GM12865 (cell line): ENCODE measurements at regions not wholly inside any gene's neighbourhood (a gene's known extent, or its start where the extent isn't known, plus 50 kb on each side); places are given as distances from the start of the nearest gene placed in this dataset.
A peak's percentile ranks its signal among the peaks of the same experiment; 100 is the strongest.

ENCODE experiments used
- DNase-seq: peaks from one replicate; pipeline ENCODE4 v3.0.0; 2010; ENCODE audit warnings: low read depth
- H3K4me3 ChIP-seq: 2 replicates; pipeline ENCODE4 v1.5.1; 2011; ENCODE audit warnings: mild to moderate bottlenecking, low read depth, low read length, control low read depth
- TF ChIP-seq, protein P1 (sequence below): IDR thresholded peaks from 2 replicates; pipeline ENCODE4 v1.5.1; 2011; ENCODE audit warnings: low read length, control low read depth, low read depth, inconsistent platforms; ENCODE audit not compliant: insufficient read depth; ENCODE audit errors: missing control alignments

DNA sequence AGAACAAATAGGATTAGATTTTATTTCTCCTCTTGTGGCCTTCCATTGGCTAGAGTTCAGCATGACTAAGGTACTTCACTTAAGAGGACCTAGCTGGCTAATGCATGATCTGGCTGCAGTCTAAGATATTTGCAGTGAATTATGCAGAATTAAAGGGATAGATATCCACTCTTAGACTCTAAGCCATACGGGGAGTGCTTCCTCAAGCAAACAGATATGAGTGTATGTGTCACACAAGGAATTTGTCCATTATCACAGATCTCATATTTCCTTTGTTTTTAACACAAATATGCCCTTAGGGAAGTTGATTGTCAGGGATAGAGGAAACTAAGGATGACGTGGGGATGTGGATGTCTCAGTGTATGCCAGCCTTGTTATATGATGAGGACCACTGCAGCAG lies 88.1 kb upstream of the DHRS4 start:
- TF ChIP-seq, protein P1, sequence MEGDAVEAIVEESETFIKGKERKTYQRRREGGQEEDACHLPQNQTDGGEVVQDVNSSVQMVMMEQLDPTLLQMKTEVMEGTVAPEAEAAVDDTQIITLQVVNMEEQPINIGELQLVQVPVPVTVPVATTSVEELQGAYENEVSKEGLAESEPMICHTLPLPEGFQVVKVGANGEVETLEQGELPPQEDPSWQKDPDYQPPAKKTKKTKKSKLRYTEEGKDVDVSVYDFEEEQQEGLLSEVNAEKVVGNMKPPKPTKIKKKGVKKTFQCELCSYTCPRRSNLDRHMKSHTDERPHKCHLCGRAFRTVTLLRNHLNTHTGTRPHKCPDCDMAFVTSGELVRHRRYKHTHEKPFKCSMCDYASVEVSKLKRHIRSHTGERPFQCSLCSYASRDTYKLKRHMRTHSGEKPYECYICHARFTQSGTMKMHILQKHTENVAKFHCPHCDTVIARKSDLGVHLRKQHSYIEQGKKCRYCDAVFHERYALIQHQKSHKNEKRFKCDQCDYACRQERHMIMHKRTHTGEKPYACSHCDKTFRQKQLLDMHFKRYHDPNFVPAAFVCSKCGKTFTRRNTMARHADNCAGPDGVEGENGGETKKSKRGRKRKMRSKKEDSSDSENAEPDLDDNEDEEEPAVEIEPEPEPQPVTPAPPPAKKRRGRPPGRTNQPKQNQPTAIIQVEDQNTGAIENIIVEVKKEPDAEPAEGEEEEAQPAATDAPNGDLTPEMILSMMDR: no peak
- H3K4me3 ChIP-seq: no peak overlapping the region
- DNase-seq: no peak

DNA sequence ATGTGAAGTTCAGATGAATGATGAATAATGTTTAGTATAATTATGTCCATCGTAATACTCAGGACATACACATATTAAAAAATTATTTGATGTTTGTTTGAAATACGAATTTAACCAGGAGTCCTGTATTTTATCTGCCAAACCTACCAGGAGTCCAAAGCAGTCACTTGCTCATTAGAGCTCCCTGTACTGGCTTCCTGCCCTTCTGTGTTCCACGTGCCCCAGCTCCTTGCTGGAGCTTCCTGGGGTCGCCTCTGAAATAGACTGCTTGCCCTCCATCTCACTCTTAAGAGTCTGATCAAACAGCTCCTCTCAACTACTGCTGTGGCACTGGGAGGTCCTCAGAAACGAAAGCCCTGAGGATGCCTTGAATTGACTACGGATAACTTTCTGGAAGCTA lies 87.3 kb upstream of the DHRS4 start:
- H3K4me3 ChIP-seq: no peak overlapping the region
- TF ChIP-seq, protein P1: no peak
- no peak for DNase-seq

DNA sequence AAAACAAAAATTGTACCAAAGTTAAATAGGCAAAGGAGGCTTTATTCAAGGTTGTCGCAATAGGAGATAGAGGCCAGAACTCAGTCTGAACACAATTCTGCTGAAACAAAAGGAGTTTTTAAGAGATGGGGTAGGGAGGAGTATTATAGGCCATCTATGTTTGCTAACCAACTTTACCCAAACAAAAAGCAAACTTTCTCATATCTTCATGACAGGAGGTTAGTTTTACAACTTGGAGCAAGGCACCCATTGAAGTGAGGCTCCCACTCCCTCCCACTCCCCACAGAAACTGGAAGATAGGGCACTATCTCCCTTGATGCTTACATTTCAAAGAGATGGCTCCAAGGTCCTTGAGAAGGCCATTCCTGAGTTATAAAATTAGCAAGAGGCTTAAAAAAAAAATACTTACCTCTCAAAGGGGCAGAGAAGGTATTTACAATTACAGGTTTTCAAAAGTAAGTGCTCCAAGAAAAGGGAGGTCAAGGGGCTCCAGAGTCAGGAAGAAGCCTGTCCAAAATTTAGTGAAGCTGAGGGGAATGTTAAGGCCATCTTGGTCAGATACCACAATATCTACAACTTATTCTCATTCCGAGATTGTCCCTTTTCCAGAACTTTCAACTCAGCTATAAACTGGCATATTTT lies 84.4 kb upstream of the DHRS4 start:
- TF ChIP-seq, protein P1: no peak

DNA sequence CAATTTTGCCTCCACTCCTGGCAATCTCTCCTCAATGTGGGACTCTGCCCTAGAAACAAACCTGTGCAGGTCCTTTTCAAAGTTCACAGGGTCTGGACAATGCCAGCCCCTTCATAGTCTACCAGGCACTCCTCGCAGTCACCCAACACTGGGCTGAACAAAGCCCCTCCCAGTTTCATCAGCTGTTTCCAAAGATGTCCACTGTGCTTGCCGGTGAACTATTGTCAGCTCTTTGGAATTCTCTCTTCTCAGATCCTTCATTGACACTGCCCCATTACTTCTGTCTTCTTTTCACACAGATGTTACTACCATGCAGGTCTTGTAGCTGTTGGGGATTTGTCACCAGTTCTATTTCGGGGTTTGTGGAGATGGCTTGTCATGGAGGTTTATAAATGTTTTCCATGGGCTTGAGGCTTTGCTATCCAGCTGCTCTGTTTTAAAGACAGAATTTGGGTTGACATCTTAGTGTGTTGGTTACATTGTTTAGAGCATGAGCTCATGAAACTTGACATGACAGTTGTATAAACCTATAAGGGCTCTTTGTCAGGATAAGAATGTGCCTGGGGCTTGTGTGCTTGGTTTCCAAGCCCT lies 77.3 kb upstream of the DHRS4 start:
- DNase-seq: no peak
- no peak overlapping the region for H3K4me3 ChIP-seq
- TF ChIP-seq, protein P1: no peak

More for the DNA sequence above, 84.4 kb upstream of the DHRS4 start:
- DNase-seq: no peak
- H3K4me3 ChIP-seq: no peak overlapping the region

DNA sequence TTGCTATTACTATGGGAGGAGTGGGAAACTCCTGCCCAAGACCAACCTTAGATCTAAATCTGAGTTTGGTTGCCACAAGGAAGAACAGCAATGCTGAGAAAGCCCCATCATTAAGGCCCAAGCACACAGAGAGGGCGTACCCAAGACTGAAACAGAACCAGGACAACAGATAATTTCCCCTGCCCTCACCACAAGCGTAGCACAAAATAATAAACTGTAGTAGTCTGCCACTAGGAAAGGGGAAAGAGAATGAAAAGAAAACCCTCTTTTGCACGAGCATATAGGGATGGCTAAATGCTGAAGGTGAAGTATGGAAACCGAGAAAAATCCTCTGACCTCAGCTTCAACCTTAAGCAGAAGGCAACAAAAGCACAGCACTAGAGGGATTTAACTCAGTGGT lies 76.5 kb upstream of the DHRS4 start:
- H3K4me3 ChIP-seq: no peak overlapping the region
- TF ChIP-seq, protein P1: no peak
- DNase-seq: peak; percentile 70

DNA sequence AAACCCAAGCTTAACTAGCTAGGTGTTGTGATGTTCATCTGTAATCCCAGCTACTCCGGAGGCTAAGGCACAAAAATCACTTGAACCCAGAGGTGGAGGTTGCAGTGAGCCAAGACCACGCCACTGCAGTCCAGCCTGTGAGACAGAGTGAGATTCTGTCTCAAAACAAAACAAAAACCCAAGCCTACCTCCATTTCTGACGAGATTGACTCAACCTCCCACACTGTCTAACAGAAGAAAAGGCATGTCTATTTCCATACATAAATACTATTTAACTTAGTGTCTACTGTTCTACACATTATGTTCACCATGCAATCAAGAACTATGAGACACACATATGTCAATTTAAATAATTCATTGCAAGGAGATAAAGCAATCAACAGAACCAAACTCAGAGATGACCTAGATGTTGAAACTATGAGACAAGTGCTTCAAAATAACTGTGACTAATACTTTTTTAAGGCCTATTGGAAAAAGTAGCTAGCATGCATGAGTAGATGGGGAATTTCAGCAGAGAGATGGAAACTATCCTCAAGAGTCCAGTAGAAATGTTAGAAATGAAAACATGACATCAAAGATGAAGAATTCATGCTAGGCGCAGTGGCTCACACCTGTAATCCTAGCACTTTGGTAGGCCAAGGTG lies 75.9 kb upstream of the DHRS4 start:
- no peak overlapping the region for H3K4me3 ChIP-seq
- TF ChIP-seq, protein P1: no peak

More for the DNA sequence above, 75.9 kb upstream of the DHRS4 start:
- DNase-seq: peak; percentile 62
